ENCODE measurements at regions not wholly inside any gene's neighbourhood (a gene's known extent, or its start where the extent isn't known, plus 50 kb on each side); places are given as distances from the start of the nearest gene placed in this dataset.
"Not testable (repeated sequence)": the region's sequence is repeated elsewhere in the genome, so short reads cannot be mapped to it uniquely, and the experiment has no call there.

DNA sequence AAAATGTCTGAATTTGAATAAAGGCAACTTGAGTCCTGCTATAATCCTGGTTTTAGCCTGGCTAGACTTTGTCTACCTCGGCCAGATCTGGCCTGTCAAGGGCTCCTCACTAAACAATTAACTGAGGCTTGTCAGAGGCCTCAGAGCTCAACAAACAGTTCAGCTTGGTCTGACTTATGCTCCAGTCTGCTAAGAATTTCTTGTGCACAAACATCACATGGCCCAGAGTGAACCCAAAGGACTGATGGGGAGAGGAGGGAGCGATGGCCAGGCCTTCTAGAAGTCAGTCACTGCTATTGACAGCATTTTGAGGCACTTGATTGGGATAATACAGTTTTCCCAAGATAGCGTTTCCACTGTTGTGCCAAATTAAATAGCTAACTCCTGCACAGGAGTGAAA, 555.1 kb upstream of the ID2 start:
- no peak for DNase-seq (ENCODE audit: low read depth in 1 of 2, low spot score in 1 of 2)
- no peaks in the 10 kb centered on the region for H3K4me1 ChIP-seq (ENCODE audit: low read depth)
- H3K9me3 ChIP-seq (ENCODE audit: low read depth): no peaks in the 10 kb centered on the region
- H3K36me3 ChIP-seq: no peaks in the 10 kb centered on the region
- H3K27me3 ChIP-seq: no peaks in the 10 kb centered on the region
- TF ChIP-seq, protein P1, sequence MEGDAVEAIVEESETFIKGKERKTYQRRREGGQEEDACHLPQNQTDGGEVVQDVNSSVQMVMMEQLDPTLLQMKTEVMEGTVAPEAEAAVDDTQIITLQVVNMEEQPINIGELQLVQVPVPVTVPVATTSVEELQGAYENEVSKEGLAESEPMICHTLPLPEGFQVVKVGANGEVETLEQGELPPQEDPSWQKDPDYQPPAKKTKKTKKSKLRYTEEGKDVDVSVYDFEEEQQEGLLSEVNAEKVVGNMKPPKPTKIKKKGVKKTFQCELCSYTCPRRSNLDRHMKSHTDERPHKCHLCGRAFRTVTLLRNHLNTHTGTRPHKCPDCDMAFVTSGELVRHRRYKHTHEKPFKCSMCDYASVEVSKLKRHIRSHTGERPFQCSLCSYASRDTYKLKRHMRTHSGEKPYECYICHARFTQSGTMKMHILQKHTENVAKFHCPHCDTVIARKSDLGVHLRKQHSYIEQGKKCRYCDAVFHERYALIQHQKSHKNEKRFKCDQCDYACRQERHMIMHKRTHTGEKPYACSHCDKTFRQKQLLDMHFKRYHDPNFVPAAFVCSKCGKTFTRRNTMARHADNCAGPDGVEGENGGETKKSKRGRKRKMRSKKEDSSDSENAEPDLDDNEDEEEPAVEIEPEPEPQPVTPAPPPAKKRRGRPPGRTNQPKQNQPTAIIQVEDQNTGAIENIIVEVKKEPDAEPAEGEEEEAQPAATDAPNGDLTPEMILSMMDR (IDR thresholded peaks at IDR 0.05; ENCODE audit: low read depth, low read length): no peak
- no peak overlapping the region for H3K4me3 ChIP-seq
- no peak overlapping the region for H3K27ac ChIP-seq

DNA sequence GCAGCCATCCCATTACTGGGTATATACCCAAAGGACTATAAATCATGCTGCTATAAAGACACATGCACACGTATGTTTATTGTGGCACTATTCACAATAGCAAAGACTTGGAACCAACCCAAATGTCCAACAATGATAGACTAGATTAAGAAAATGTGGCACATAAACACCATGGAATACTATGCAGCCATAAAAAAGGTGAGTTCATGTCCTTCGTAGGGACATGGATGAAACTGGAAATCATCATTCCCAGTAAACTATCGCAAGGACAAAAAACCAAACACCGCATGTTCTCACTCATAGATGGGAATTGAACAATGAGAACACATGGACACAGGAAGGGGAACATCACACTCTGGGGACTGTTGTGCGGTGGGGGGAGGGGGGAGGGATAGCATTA, 550.4 kb upstream of the ID2 start:
- H3K36me3 ChIP-seq; H3K4me3 ChIP-seq; H3K27me3 ChIP-seq; DNase-seq (ENCODE audit: low read depth in 1 of 2, low spot score in 1 of 2); H3K9me3 ChIP-seq (ENCODE audit: low read depth); H3K27ac ChIP-seq; H3K4me1 ChIP-seq (ENCODE audit: low read depth): not testable (repeated sequence)

DNA sequence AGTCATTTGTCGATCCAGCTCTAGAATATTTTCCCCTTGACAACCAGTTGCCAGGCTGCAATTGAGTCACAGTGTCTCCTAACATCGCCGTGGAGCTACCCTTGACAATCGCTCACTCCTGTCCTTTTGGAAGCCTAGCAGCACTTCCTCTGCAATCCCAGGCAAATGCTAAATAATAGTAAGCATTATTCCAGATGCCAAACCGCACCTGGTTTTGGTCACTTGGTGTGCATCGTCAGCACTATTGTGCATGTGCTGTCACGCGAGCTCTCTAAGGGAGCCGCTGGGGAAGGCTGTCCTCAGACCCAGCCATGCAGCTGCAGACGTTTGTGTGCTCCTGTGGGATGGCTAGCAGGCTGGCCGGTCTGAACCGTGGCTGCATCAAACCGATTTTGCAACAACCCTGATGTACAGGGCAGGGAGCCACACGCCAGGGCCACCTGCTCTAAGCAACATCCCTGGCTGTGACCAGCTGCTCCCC, 549.5 kb upstream of the ID2 start:
- Histone ChIP-seq H3K9me3 (ENCODE audit: low read depth) (no peaks in the 10 kb centered on the region), H3K27ac (no peak overlapping the region), H3K4me1 (ENCODE audit: low read depth) (no peaks in the 10 kb centered on the region), H3K27me3 (no peaks in the 10 kb centered on the region), H3K4me3 (no peak overlapping the region), H3K36me3 (no peaks in the 10 kb centered on the region)
- DNase-seq (ENCODE audit: low read depth in 1 of 2, low spot score in 1 of 2): no peak
- TF ChIP-seq, protein P1 (IDR thresholded peaks at IDR 0.05; ENCODE audit: low read depth, low read length): no peak

DNA sequence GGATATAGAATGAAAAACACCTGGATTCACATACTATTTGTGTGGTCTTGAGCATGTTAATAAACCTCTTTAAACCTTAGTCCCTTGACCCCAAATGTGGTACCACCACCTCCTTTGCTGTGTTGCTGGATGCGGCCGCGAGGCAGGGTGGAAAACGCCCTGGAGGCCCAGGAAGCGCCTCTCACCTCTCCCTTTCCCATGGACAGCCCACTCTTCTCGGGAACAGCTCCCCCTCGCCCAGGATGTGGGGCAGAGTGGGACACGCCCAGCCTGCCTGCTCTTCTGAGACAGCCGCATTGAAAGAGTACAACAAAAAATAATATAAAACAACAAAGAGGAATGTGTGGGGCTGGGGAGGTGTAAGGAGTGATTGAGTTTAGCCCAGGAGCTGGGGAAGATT, 549.0 kb upstream of the ID2 start:
- TF ChIP-seq, protein P1 (IDR thresholded peaks at IDR 0.05; ENCODE audit: low read depth, low read length): no peak
- no peak for DNase-seq (ENCODE audit: low read depth in 1 of 2, low spot score in 1 of 2)
- Histone ChIP-seq H3K4me3 (no peak overlapping the region), H3K36me3 (no peaks in the 10 kb centered on the region), H3K27ac (no peak overlapping the region), H3K9me3 (ENCODE audit: low read depth) (no peaks in the 10 kb centered on the region), H3K4me1 (ENCODE audit: low read depth) (no peaks in the 10 kb centered on the region), H3K27me3 (no peaks in the 10 kb centered on the region)

DNA sequence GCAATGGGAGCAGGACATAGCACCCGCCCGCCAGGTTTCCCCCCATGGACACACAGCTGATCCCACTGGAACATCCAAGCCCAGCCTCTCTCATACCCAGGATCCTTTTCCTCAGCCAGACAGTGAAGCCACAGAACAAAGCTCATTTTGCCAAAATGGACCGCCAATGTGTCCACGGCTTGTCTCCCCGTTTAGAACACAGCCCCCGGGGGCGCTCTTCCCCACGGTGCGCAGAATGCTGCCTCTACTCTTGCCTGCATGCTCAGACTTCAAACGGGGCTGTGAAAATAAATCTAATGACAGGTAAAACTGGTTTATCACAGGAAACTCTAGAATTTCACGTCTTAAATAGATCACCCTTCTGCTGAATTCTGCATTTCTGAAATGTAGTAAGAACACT, 548.5 kb upstream of the ID2 start:
- Histone ChIP-seq H3K4me3 (no peak overlapping the region), H3K36me3 (no peaks in the 10 kb centered on the region), H3K9me3 (ENCODE audit: low read depth) (no peaks in the 10 kb centered on the region), H3K27ac (no peak overlapping the region), H3K27me3 (no peaks in the 10 kb centered on the region), H3K4me1 (ENCODE audit: low read depth) (no peaks in the 10 kb centered on the region)
- TF ChIP-seq, protein P1 (IDR thresholded peaks at IDR 0.05; ENCODE audit: low read depth, low read length): no peak
- DNase-seq (ENCODE audit: low read depth in 1 of 2, low spot score in 1 of 2): no peak

DNA sequence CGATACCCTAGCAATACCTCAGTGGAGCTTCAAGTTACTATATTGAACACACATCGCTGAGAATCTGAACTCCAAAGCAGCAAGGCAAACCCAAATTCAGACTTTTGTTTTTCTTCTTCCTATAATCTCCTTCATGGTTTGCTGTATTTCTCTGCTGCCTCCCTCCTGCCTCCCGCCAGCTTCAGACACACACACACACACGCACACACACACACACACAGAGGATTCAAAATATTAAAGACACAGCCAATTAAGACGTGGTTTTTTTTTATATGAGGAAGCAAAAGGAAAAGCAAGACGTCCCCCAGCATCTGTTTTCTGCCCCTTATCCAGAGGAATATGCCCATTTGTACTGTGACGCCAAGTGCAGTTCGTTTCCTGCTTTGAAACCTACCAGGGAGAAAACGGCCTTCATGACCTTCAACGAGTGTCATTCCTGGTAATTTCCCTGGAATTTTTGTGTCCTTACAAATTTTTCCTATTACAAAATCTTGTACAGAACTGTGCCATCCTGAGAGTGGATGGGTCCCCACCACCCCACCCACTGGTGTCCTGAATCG, 547.9 kb upstream of the ID2 start:
- no peak overlapping the region for H3K27ac ChIP-seq
- no peaks in the 10 kb centered on the region for H3K4me1 ChIP-seq (ENCODE audit: low read depth)
- DNase-seq (ENCODE audit: low read depth in 1 of 2, low spot score in 1 of 2): no peak
- no peaks in the 10 kb centered on the region for H3K36me3 ChIP-seq
- H3K27me3 ChIP-seq: no peaks in the 10 kb centered on the region
- TF ChIP-seq, protein P1 (IDR thresholded peaks at IDR 0.05; ENCODE audit: low read depth, low read length): no peak
- H3K4me3 ChIP-seq: no peak overlapping the region
- no peaks in the 10 kb centered on the region for H3K9me3 ChIP-seq (ENCODE audit: low read depth)
